HEK293 (cell line): ENCODE measurements at regions not wholly inside any gene's neighbourhood (a gene's known extent, or its start where the extent isn't known, plus 50 kb on each side); places are given as distances from the start of the nearest gene placed in this dataset.

ENCODE experiments used
- CTCF ChIA-PET: fragments of 350-600 bp; formaldehyde crosslinking; extraction: SDS; loops from one replicate; lab custom pipeline; 2021; ENCODE audit warnings: antibody characterized with exemption; lab: Yijun Ruan, JAX
- POLR2A ChIA-PET: fragments of 300-600 bp; formaldehyde crosslinking; extraction: SDS; loops from one replicate; lab custom pipeline; 2020; ENCODE audit warnings: antibody characterized with exemption, inconsistent platforms; lab: Yijun Ruan, JAX
- H3K27ac ChIP-seq: fragments of 200-500 bp; sonication (Bioruptor generic); 2 replicates; pipeline ENCODE4 v1.5.1; 2014; ENCODE audit warnings: low read depth, low read length, control low read depth, inconsistent platforms; ENCODE audit errors: extremely low read depth
- H3K36me3 ChIP-seq, 2 experiments: fragments of 200-500 bp in 1 of 2; sonication (Bioruptor generic) in 1 of 2; 1 replicate in 1 of 2; 2 replicates in 1 of 2; pipeline ENCODE4 v1.5.1; 2014 to 2017; ENCODE audit warnings: inconsistent platforms in 2 of 2, low read length in 2 of 2; ENCODE audit not compliant: control insufficient read depth in 2 of 2, insufficient read depth in 1 of 2
- H3K4me1 ChIP-seq: fragments of 200-500 bp; sonication (Bioruptor generic); 2 replicates; pipeline ENCODE4 v1.5.1; 2014; ENCODE audit warnings: mild to moderate bottlenecking, low read length, inconsistent platforms; ENCODE audit not compliant: control insufficient read depth, insufficient read depth
- H3K4me3 ChIP-seq: 2 replicates; pipeline ENCODE4 v1.5.1; 2011; ENCODE audit warnings: low read depth, mild to moderate bottlenecking, control low read depth, low read length, moderate library complexity
- H3K9me3 ChIP-seq: fragments of 200-500 bp; sonication (Bioruptor generic); 2 replicates; pipeline ENCODE4 v1.5.1; 2014; ENCODE audit warnings: low read depth, low read length, inconsistent platforms; ENCODE audit not compliant: control insufficient read depth, insufficient read depth
- KLF16 ChIP-seq: fragments of 450-650 bp; formaldehyde crosslinking; IDR thresholded peaks from 2 replicates; pipeline ENCODE4 v1.5.1; 2017; ENCODE audit warnings: missing biosample characterization, missing genetic modification characterization
- KLF17 ChIP-seq: fragments of 450-650 bp; formaldehyde crosslinking; IDR thresholded peaks from 2 replicates; pipeline ENCODE4 v1.5.1; 2016; ENCODE audit warnings: missing biosample characterization, missing genetic modification characterization
- MYNN ChIP-seq: fragments of 450-650 bp; formaldehyde crosslinking; IDR thresholded peaks from 2 replicates; pipeline ENCODE4 v1.5.1; 2016; ENCODE audit warnings: missing biosample characterization, missing genetic modification characterization, borderline replicate concordance
- OSR2 ChIP-seq: fragments of 450-650 bp; formaldehyde crosslinking; IDR thresholded peaks from 2 replicates; pipeline ENCODE4 v1.5.1; 2016; ENCODE audit warnings: missing biosample characterization, missing genetic modification characterization
- PRDM1 ChIP-seq: fragments of 450-650 bp; formaldehyde crosslinking; IDR thresholded peaks from 2 replicates; pipeline ENCODE4; 2016; ENCODE audit warnings: missing biosample characterization, missing genetic modification characterization
- RBAK ChIP-seq: fragments of 450-650 bp; formaldehyde crosslinking; IDR thresholded peaks from 2 replicates; pipeline ENCODE4 v1.5.1; 2016; ENCODE audit warnings: missing biosample characterization, missing genetic modification characterization
- SP2 ChIP-seq: fragments of 450-650 bp; formaldehyde crosslinking; IDR thresholded peaks from 2 replicates; pipeline ENCODE4 v1.5.1; 2016; ENCODE audit warnings: missing biosample characterization, missing genetic modification characterization
- ZFP69B ChIP-seq: fragments of 450-650 bp; formaldehyde crosslinking; IDR thresholded peaks from 2 replicates; pipeline ENCODE4 v1.5.1; 2016; ENCODE audit warnings: missing biosample characterization, missing genetic modification characterization
- ZNF10 ChIP-seq: fragments of 450-650 bp; formaldehyde crosslinking; IDR thresholded peaks from 2 replicates; pipeline ENCODE4 v1.5.1; 2017; ENCODE audit warnings: missing biosample characterization, missing genetic modification characterization
- ZNF140 ChIP-seq: fragments of 450-650 bp; formaldehyde crosslinking; IDR thresholded peaks from 2 replicates; pipeline ENCODE4 v1.5.1; 2016; ENCODE audit warnings: missing biosample characterization, missing genetic modification characterization
- ZNF146 ChIP-seq: fragments of 450-650 bp; formaldehyde crosslinking; IDR thresholded peaks from 2 replicates; pipeline ENCODE4 v1.5.1; 2016; ENCODE audit warnings: missing biosample characterization, missing genetic modification characterization
- ZNF175 ChIP-seq: fragments of 450-650 bp; formaldehyde crosslinking; IDR thresholded peaks from 2 replicates; pipeline ENCODE4 v1.5.1; 2016; ENCODE audit warnings: missing biosample characterization, missing genetic modification characterization
- ZNF184 ChIP-seq: fragments of 450-650 bp; IDR thresholded peaks from 2 replicates; pipeline ENCODE4 v1.5.1; 2018; ENCODE audit warnings: missing biosample characterization, mild to moderate bottlenecking, missing genetic modification characterization
- ZNF19 ChIP-seq: fragments of 450-650 bp; formaldehyde crosslinking; IDR thresholded peaks from 2 replicates; pipeline ENCODE4; 2016; ENCODE audit warnings: missing biosample characterization, missing genetic modification characterization, low read depth
- ZNF274 ChIP-seq, 2 experiments: fragments of 200-500 bp in 1 of 2; fragments of 450-650 bp in 1 of 2; sonication (Bioruptor generic) in 1 of 2; formaldehyde crosslinking in 1 of 2; IDR thresholded peaks; 2 replicates each; pipeline versions ENCODE4 v1.5.1 to v1.6.1; 2014 to 2016; ENCODE audit warnings: borderline replicate concordance in 1 of 2, inconsistent platforms in 1 of 2, low read length in 1 of 2, missing biosample characterization in 1 of 2, missing genetic modification characterization in 1 of 2
- ZNF426 ChIP-seq: fragments of 450-650 bp; formaldehyde crosslinking; IDR thresholded peaks from 2 replicates; pipeline ENCODE4 v1.5.1; 2017; ENCODE audit warnings: missing biosample characterization, missing genetic modification characterization, mild to moderate bottlenecking, inconsistent platforms, moderate library complexity
- ZNF530 ChIP-seq: fragments of 450-650 bp; formaldehyde crosslinking; IDR thresholded peaks from 2 replicates; pipeline ENCODE4 v1.5.1; 2016; ENCODE audit warnings: low read depth, missing biosample characterization, missing genetic modification characterization
- ZNF549 ChIP-seq: fragments of 450-650 bp; IDR thresholded peaks from 2 replicates; pipeline ENCODE4 v1.5.1; 2018; ENCODE audit warnings: missing biosample characterization, missing genetic modification characterization, mild to moderate bottlenecking, inconsistent platforms, moderate library complexity
- ZNF654 ChIP-seq: fragments of 450-650 bp; formaldehyde crosslinking; IDR thresholded peaks from 2 replicates; pipeline ENCODE4 v1.5.1; 2016; ENCODE audit warnings: low read depth, missing biosample characterization, missing genetic modification characterization
- ZNF707 ChIP-seq: fragments of 450-650 bp; formaldehyde crosslinking; IDR thresholded peaks from 2 replicates; pipeline ENCODE4 v1.5.1; 2016; ENCODE audit warnings: missing biosample characterization, missing genetic modification characterization
- ZNF776 ChIP-seq: fragments of 450-650 bp; formaldehyde crosslinking; IDR thresholded peaks from 2 replicates; pipeline ENCODE4 v1.5.0; 2017; ENCODE audit warnings: missing biosample characterization, missing genetic modification characterization, borderline replicate concordance
- ZNF830 ChIP-seq: fragments of 450-650 bp; IDR thresholded peaks from 2 replicates; pipeline ENCODE4 v1.5.0; 2018; ENCODE audit warnings: missing biosample characterization, missing genetic modification characterization, low read depth, mild to moderate bottlenecking, moderate library complexity
- ZSCAN16 ChIP-seq: fragments of 450-650 bp; formaldehyde crosslinking; IDR thresholded peaks from 2 replicates; pipeline ENCODE4 v1.5.1; 2016; ENCODE audit warnings: missing biosample characterization, missing genetic modification characterization

GRCh38 chr10:129373718-129374117 lies 93.3 kb upstream of the MGMT start:
- no peak for TF ChIP-seq ZFP69B (tag by site-specific recombination)
- no peak for TF ChIP-seq ZNF549 (tag by site-specific recombination)
- no peak for TF ChIP-seq ZNF830
- TF ChIP-seq, all 188 proteins: peak for 0
- Histone ChIP-seq H3K4me1 (no peaks in the 10 kb centered on the region), H3K36me3 (no peaks in the 10 kb centered on the region), H3K9me3 (no peaks in the 10 kb centered on the region), H3K27ac (no peak overlapping the region), H3K4me3 (no peak overlapping the region)
- POLR2A ChIA-PET, result no interaction called here
- CTCF ChIA-PET, result no interaction called here

GRCh38 chr10:129375171-129375570 lies 91.9 kb upstream of the MGMT start:
- no peaks in the 10 kb centered on the region for H3K4me1 ChIP-seq
- H3K9me3 ChIP-seq, result no peaks in the 10 kb centered on the region
- TF ChIP-seq RBAK, result no peak
- no peak for TF ChIP-seq ZNF426 (tag by site-specific recombination)
- TF ChIP-seq ZNF10 (tag by site-specific recombination), result no peak
- TF ChIP-seq ZNF146 (tag by site-specific recombination), result no peak
- TF ChIP-seq OSR2 (tag by site-specific recombination), result no peak
- no peak for TF ChIP-seq ZNF175 (tag by site-specific recombination)
- TF ChIP-seq ZNF274 (IDR thresholded peaks at IDR 0.05; ENCODE audit: low read length), result no peak
- no peak for TF ChIP-seq ZNF274 (tag by site-specific recombination; IDR thresholded peaks at IDR 0.05; ENCODE audit: borderline replicate concordance)
- no peak for TF ChIP-seq ZNF184
- TF ChIP-seq ZNF654, result no peak
- no peak for TF ChIP-seq PRDM1 (tag by site-specific recombination)
- TF ChIP-seq ZNF776 (tag by site-specific recombination), result no peak
- TF ChIP-seq KLF16, result no peak
- no peak for TF ChIP-seq ZNF140 (tag by site-specific recombination)
- no peak for TF ChIP-seq ZSCAN16 (tag by site-specific recombination)
- TF ChIP-seq ZNF707, result no peak
- no peak for TF ChIP-seq SP2
- TF ChIP-seq ZNF19 (tag by site-specific recombination), result no peak
- no peak for TF ChIP-seq MYNN
- H3K4me3 ChIP-seq, result no peak overlapping the region
- H3K36me3 ChIP-seq, result no peaks in the 10 kb centered on the region
- ChIA-PET CTCF (no interaction called here), POLR2A (no interaction called here)
- H3K27ac ChIP-seq, result no peak overlapping the region

- CTCF ChIA-PET, result no interaction called here
- POLR2A ChIA-PET, result no interaction called here
- TF ChIP-seq ZNF776 (tag by site-specific recombination), result no peak
- H3K9me3 ChIP-seq, result no peaks in the 10 kb centered on the region
- H3K27ac ChIP-seq, result no peak overlapping the region
- no peak overlapping the region for H3K4me3 ChIP-seq
- H3K36me3 ChIP-seq, result no peaks in the 10 kb centered on the region
- no peaks in the 10 kb centered on the region for H3K4me1 ChIP-seq
These were observed 91.1 kb upstream of the MGMT start for GRCh38 chr10:129375912-129376311.

- no peaks in the 10 kb centered on the region for H3K36me3 ChIP-seq
- H3K4me1 ChIP-seq, result no peaks in the 10 kb centered on the region
- H3K27ac ChIP-seq, result no peak overlapping the region
- CTCF ChIA-PET, result interaction anchor here (1.3 kb wide), 1 partner anchor 349 kb away, joined by 7 read pairs; no protein-coding TSS in a partner anchor
- no peaks in the 10 kb centered on the region for H3K9me3 ChIP-seq
- H3K4me3 ChIP-seq, result no peak overlapping the region
- TF ChIP-seq ZNF530 (tag by site-specific recombination) (no peak), KLF17 (tag by site-specific recombination) (no peak)
- TF ChIP-seq, all 188 proteins: peak for 0
- POLR2A ChIA-PET, result no interaction called here
These were observed 86.8 kb upstream of the MGMT start for GRCh38 chr10:129380279-129380678.
